D341Med (cell line): ENCODE measurements at regions not wholly inside any gene's neighbourhood (a gene's known extent, or its start where the extent isn't known, plus 50 kb on each side); places are given as distances from the start of the nearest gene placed in this dataset.
"Not testable (repeated sequence)": the region's sequence is repeated elsewhere in the genome, so short reads cannot be mapped to it uniquely, and the experiment has no call there.

Experiments
- DNase-seq: peaks from one replicate; pipeline ENCODE4 v3.0.0; 2012; ENCODE audit warnings: low spot score

GRCh38 chr7:46934198-46934825 lies 647.6 kb downstream of the TNS3 start:
- DNase-seq, result no peak

DNA sequence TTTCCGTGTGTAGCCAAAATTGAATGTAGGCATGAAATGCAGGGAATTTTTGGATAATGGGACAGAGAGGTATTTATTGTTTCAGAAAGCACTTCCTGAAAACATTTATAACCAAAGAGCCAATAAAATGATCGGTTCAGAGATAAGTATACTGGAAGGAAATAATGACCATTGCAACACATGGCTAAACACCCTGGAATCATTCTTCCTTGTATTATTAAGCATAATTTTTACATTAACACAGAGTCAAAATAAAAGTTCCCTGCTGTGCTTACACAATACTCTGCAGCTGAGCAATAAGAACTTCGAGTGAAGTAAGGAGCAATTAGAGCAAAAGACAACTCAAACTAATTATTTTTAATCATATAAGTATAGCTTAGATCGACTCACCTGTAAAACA lies 648.3 kb downstream of the TNS3 start:
- DNase-seq, result no peak

DNA sequence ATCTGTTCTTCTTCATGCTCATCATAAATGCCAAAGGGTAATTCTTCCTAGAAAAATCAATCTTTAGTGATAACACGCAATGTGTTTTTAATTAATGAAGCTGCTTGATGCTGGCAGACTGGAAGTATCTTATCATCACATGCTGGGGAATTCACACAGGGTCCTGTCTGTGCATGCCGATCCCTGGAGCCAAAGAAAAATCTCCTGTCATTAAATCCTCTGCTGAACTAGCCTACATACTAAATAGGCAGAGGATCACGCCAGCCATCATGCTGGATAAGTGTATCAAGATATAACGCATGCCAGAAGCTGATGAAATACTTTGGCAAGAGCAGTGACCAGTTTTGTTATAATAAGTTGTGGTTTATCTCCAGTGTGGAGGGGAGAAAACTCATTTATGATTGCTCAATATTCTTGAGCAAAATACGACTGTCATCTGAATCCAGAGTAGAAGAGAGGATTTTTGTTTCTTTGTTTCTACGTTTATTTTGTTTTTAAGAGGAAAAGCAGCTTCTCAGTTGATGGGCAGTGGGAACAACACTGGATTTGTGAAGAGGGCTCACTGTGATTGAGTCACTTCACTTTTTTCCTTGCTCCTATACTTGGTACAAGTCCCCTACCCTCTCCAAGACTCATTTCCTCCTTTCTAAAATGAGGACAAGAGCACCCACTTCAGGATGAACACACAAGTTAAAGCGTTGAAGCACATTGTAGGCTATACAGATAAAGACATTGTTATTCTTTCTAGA lies 649.1 kb downstream of the TNS3 start:
- no peak for DNase-seq

DNA sequence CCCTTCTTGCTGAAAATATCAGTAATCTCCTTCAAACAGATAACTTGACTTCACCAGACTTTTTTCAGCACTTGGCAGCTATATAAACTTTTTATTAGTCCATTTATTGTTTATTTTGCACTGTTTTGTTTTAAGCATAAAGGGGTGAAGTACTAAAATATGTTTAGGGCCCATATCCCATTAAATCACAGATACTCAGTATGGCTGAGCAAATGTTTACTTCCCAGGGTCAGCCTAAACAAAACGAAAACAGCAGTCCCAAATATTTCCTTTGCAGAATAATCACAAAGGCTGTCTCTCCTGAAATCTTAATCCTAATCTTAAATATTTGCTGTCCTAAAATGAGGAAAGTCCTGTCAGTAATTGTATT lies 649.6 kb downstream of the TNS3 start:
- no peak for DNase-seq

DNA sequence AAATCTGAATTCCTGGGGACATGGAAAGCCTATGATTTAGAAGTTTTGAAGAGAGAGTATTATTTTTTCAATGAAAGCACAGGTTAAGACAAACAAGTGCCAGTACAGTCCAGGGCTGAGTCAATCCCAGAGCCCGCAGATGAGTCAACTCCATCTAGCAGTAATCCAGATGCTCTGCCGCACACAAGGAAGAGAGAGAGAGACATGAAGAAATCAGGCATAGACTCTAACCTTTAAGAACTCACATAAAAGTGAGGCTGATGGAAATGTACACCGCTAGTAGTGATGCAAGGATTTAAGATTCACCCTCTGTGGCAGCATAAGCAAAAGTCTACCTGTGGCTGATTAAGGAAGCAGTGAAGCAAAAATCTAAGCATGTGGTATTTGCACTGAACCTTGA lies 651.5 kb downstream of the TNS3 start:
- DNase-seq, result no peak

DNA sequence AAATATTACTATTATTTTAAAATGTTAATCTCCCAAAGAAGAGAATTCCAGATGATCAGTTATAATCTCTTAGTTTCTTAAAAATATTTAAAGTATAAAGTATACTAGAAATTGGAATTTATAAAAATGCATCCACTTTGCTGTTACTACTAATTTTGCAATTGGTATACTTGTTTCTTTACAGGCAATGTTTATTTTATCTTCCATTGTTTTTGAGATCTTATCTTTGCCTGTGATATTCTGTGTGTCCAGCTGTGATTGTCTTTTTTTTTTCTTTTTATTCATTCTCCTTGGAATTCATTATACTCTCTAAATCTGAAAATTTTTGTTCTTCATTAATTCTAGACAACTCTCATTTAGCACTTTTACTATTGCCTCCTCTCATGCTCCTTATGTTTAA lies 652.6 kb downstream of the TNS3 start:
- DNase-seq, result no peak

DNA sequence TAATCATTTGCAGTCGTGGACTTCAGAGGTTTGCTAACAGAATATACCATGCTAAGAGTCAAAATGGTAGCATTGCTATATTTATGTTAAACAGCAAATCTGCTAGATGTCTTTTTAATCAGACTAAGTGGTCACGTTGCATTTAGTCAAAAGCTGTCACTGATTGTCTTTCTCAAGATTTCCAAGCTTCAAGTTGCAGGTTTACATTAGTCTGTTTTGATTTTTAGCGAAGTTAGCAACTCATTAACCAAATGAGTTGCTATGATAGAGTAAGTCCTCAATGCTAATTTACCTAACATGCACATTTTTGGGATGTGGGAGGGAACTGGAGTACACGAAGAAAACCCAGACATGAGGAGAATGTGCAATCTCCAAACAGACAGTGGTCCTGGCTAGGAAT lies 653.2 kb downstream of the TNS3 start:
- no peak for DNase-seq

DNA sequence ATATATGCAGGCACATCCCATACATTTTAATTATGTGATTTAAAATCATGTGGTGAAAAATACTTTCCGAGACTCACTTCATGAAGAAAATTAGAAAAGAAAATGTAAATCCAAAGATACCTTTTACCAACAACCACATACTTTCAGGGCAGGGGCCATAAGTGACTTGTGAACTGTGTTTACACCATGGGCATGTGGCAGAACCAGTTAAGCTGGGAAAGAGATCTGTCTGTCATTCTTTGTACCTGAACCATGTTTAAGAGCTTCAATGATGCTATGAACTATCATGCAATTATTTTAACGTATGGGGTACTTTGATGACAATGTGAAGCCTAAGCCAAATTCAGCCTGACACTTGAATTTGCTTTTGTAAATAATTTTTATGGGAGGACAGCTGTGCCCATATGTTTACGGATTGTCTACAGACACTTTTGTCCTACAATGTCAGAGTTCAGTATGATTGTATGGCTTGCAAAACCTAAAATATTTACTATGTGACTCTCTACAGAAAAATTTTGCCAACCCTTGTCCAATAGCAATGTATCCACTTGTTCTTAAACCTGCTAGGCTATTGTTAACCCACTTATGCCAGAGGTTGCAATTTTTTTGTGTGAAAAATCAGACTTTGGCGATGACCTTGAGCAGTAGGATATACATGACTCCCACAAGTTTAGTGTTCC lies 654.6 kb downstream of the TNS3 start:
- no peak for DNase-seq

DNA sequence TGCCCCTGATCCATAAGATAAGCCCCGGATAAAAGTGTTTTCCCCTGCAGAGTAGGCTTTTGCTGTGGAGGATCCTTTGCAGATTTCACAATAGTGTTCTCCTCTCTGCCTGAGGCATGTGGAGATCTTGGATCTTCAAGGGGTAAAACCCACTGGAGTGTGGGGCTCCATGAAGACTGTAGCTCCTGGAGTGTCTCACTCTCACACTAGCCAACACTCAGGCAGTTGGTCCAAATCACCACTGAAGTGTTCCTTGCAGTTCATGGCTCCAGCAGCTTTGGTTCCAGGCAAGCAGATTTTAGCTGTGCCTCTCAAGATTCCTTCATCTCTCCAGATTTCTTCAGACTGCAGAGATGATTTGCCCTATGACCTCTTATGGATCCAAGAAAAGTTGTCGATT lies 665.3 kb downstream of the TNS3 start:
- no peak for DNase-seq

GRCh38 chr7:46912692-46913091 lies 669.2 kb downstream of the TNS3 start:
- no peak for DNase-seq

- DNase-seq, result no peak
Measured at GRCh38 chr7:46909601-46910051, 672.3 kb downstream of the TNS3 start.

GRCh38 chr7:46908770-46909169 lies 673.1 kb downstream of the TNS3 start:
- no peak for DNase-seq

GRCh38 chr7:46904523-46904922 lies 677.4 kb downstream of the TNS3 start:
- DNase-seq, result not testable (repeated sequence)

- no peak for DNase-seq
Measured at GRCh38 chr7:46902463-46902862, 679.4 kb downstream of the TNS3 start.

- DNase-seq, result no peak
Measured at GRCh38 chr7:46900312-46901263, 681.3 kb downstream of the TNS3 start.

- no peak for DNase-seq
Measured at GRCh38 chr7:46897381-46897780, 684.5 kb downstream of the TNS3 start.

- no peak for DNase-seq
Measured at GRCh38 chr7:46886669-46887374, 695.1 kb downstream of the TNS3 start.

DNA sequence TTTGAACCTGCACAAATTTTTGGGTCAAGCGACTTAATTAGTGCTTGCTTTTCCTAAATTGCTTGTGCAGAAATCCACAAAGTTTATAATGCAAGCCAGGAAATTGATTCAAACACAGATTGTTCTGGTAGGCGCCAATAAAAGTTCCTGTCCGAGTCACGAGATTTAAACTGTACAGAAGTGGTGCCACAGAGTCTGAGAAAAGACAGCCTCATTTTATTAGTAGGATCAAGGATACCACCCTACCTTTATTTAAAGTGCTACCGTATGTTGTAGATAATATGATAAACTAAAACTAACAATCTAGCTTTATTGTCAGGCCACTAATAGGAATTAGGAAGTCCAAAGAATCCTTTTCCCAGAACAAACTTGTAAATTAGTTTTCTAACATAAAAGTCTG lies 696.7 kb downstream of the TNS3 start:
- DNase-seq, result no peak

- no peak for DNase-seq
Measured at GRCh38 chr7:46881507-46882127, 700.3 kb downstream of the TNS3 start.

GRCh38 chr7:46880508-46881196 lies 701.3 kb downstream of the TNS3 start:
- no peak for DNase-seq
